ENCODE measurements at regions not wholly inside any gene's neighbourhood (a gene's known extent, or its start where the extent isn't known, plus 50 kb on each side); places are given as distances from the start of the nearest gene placed in this dataset.
"Not testable (repeated sequence)": the region's sequence is repeated elsewhere in the genome, so short reads cannot be mapped to it uniquely, and the experiment has no call there.

- no peak for DNase-seq
Measured at GRCh38 chr4:26048378-26048882, 134.4 kb downstream of the SMIM20 start.

- DNase-seq = no peak
Measured at GRCh38 chr4:26048950-26049349, 134.9 kb downstream of the SMIM20 start.

DNA sequence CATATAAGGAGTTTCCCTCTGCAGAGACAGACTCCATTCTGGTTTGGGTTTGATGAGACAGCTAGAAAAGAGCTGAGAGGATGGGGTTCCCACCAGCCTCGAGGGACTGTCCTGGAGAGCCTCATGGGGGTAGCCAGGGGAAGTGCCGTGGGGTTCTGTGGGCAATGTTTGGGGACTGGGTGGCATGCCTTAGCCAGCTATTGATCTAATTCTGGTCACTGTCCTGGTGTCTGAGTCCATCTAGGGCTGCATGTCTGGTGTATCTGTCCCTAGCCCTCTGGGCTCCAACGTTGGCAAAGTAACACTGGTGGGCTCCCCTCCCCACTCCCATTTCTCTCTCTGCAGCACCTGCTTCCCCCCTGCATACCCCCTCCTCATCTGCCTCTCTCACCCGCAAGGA, 135.4 kb downstream of the SMIM20 start:
- DNase-seq = no peak

- DNase-seq = no peak
Measured at GRCh38 chr4:26050212-26050643, 136.2 kb downstream of the SMIM20 start.

DNA sequence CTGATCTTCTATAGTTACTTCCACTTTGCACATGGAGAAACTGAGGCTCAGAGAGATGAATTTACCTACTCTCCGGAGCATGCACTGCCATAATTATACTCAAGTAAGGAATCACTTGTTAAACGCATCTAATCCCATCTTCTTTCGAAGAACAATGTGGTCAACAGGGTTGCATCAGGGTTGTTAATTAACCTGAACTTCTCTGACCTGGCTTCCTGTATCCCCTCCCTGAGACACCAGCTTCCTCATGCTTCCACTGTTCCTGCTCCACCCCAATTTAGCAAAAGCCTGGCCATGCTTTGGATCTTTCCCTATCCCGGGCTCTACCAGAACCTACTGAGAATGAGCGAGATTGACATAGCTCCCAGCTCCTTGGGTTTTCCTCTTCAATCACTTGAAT, 136.7 kb downstream of the SMIM20 start:
- no peak for DNase-seq

GRCh38 chr4:26051240-26051639, 137.2 kb downstream of the SMIM20 start:
- no peak for DNase-seq

DNA sequence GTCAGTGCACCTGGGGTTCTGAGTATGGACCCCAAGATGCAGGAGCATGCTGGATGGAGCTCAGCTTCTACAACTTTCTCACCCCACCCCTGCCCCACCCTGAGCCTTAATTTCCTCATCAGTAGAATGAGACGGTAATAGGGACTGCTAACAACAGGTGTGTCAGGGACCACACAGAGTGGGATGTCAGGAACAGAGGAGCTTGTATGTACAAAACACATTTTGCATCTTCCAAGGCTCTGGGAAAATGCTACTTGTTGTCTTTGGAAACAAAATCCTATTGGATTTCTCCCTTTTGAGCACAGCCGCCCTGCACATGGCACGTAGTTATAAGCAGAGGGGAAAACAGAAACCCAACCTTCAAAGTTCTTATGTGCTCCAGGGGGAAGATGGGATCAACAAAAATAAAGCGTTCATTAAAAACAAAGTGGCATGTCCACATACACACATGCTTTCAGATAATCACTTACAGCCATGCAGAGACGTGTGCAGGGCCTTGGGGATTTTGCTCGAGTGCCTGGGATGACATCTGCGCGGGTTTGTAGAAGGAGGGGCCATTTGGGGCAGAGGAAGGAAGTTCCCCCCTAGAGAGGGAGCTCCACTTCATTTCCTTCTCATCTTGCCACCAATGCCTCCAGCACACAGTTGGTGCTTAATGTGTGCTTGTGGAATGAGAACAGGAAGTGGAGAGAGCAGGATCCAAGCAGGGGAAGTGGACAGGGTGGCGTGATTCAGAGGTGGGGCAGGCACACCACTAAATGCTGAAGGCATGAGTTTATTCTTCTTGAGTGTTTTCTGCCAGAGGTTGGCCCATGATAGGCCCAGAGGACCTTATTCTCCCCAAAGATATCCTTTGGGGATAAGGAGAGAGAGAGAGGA, 138.9 kb downstream of the SMIM20 start:
- no peak for DNase-seq

DNA sequence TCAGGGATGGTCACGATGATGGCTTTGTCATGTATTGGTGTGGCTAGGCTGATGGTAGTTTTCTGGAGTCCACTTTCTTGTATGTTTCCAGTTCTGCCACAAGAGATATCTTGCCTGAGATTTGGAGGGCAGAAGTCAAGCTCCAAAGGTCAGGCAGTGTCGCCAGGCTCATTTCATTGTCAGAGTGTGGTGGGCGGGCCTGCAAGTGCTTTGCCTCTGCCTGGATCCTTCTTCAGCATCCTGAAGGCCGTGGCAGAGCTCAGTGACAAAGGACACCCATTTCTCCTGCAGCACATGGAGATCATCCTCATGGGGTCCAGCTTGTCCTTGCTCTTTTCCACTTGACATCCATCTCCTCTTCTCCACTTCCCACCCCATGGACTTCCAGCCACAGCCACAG, 139.7 kb downstream of the SMIM20 start:
- no peak for DNase-seq

DNA sequence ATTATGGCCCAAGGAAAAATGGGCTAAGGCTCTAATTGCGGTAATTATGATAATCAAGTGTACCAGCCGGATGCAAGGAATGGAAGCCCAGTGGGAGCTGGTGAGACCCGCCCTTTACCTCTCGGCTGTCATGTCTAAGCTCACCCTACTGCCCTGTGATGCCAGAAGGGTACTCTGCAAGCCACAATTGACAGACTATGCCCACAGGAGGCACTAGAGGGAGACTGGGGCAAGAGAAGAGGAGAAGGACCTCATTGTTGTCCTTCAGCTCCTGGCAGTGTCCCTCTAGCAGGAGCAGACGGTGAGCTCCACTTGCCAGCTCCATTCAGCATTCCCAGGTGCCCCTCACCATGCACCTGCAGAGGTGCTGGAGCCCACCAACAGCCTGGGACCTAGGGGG, 141.8 kb downstream of the SMIM20 start:
- DNase-seq = no peak

GRCh38 chr4:26056406-26056805, 142.4 kb downstream of the SMIM20 start:
- DNase-seq = no peak

DNA sequence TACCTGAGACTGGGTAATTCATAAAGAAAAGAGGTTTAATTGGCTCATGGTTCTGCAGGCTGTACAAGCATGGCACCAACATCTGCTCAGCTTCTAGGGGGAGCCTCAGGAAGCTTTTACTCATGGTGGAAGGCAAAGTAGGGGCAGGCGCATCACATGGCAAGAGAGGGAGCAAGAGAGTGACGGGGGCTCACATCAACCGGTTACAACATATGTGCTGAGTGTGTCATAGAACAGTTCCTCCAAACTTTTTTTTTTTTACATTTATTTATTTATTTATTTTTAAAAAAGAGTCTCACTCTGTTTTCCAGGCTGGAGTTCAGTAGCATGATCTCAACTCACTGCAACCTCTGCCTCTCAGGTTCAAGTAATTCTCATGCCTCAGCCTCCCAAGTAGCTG, 143.8 kb downstream of the SMIM20 start:
- not testable (repeated sequence) for DNase-seq

DNA sequence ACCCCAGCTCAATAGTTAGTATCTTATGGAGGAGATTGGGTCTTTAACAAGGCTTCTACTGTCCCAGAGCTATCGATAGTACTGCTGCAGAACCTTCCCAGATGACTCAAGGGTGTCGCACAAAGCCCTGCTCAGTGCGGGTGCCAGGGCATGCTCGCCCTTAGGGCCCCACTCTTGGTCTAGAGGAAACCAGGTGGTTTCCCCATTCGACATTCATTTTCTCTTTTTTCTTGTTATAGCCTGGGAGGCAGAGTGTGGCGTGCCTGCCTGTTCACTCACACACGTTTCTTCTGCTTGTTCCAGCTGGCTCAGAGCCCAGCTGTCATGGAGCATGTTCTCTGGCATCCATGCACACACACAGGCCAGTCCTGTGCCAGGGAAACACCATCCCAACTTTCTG, 144.5 kb downstream of the SMIM20 start:
- no peak for DNase-seq

DNA sequence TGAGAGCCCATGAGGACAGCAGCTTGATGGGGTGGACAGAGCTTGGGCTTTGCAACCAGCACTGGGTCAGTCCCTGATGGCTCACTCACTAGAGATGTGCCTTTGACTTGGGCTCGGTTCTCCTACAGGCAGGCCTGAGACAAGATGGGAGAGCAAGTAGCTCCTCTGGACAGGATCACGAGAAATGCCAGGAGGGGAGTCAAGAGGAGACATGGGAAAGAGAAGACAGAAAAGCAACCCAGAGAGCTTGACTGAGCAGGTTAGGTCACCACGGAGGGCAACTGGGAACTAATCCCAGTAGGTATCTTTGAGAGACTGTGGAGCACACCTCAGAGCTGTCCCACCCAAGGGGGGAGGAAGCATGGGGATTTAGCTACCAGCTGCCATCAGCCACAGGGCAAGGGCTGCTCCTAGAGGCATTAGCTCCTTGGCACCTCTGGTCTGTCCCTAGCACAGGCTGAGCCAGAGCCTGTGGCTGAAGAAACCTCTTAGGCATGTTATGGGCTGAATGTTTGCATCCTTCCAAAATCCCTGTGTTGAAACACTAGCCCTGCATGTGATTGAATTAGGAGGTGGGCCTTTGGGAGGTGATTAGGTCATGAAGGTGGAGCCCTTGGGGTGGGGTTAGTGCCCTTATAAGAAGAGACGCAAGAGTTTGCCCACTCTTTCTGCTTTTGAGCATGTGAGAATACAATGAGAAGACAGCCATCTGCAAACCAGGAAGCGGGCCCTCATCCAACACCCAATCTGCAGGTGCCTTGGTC, 145.6 kb downstream of the SMIM20 start:
- DNase-seq = no peak

GRCh38 chr4:26060286-26060685, 146.3 kb downstream of the SMIM20 start:
- DNase-seq = no peak

DNA sequence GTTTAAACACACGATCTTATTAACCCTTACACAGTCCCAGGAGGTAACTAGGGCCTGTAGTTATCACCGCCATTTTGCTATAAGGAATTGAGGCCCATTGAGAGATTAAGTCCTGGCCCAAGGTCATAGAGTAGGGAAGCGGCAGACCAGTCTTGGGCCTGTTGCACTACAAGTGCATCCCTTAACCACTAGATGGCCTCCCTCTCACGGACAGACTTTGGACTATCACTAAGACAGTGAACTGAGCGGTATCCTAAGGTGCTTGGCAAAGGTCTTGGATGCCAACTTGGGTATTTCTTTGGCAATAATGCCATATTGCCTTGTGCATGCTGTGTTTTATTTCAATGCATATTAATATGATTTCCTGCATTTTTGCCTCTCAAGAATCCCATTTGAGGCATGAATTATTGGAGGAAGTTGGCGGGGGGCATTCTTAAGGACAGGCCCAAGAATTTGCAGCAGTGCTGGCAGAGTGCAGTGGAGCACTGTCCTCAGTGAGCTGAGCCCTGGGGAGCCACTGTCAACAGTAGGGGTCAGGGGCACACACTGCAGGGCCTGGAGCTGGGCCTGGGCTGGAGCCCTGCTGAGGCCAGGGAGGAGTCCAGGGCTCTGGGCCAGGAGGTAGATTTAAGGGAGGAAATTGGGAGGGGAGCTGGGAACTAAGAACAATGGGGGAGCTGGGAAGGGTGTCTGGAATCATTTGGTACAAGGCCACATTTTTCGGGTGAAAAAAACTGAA, 147.4 kb downstream of the SMIM20 start:
- no peak for DNase-seq

GRCh38 chr4:26062215-26062614, 148.2 kb downstream of the SMIM20 start:
- no peak for DNase-seq

DNA sequence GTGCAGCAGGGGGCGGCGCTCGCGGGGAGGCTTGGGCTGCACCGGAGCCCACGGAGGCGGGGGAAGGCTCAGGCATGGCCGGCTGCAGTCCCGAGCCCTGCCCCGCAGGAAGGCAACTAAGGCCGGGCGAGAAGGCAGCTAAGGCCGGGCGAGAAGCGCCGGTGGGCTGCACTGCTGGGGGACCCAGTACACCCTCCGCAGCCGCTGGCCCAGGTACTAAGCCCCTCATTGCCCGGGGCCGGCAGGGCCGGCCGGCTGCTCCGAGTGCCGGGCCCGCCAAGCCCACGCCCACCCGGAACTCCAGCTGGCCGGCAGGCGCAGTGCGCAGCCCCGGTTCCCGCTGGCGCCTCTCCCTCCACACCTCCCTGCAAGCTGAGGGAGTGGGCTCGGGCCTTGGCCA, 150.0 kb downstream of the SMIM20 start:
- not testable (repeated sequence) for DNase-seq

DNA sequence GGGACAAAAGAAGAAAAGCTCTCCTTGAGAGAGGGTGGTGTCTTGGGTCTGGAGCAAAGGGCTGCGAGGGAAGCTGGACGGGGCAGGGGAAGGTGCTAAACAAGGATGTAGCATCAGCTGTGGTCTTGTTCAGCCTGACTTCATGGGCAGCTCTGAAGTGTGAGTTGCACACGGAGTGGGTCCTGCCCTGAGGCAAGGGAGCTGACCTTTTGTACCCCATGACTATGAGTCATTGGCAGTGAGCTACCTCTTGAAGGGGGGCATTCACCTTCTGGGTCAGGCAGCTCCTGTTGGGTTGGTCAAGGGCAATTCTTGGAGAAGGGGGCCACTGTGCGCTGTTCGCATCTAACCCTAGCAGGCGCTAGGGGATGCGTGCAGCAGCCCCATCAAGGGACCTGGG, 151.8 kb downstream of the SMIM20 start:
- DNase-seq = no peak

GRCh38 chr4:26067035-26067434, 153.0 kb downstream of the SMIM20 start:
- no peak for DNase-seq

DNA sequence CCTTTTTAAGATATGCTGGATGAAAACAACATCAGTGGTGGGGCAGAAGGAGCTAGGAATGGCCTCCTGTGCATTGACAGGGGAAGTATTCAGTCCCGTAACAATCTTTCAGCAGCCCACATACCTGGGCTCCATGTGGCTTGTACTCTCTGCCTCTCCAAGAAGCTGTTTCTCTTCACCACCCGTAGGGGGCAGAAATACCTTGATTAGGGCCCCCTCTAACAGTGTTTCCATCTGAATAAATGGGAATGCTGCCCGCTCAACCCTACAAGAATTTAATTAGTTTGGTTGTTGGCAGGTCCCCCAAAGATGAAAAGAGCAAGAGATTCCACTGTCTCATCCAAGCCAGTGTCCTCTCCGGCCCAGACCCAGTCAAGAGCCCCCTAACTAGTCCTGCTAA, 155.2 kb downstream of the SMIM20 start:
- DNase-seq = no peak

DNA sequence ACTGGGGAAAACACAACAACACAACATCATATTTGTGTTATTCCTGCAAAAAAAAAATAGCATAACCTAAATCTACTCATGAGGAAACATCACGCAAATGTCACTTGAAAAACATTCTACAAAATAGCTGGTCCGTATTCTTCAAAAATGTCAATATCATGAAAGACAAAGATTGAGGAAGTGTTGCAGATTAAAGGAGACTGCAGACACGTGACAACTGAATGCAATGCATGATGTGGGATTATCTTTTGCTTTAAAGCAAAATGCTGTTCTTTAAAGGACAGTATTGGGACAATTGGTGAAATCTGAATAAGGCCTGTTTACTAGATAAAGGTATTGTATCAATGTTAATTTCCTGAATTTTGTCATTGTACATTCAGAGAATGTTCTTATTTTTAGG, 157.7 kb downstream of the SMIM20 start:
- DNase-seq = no peak

GRCh38 chr4:26073886-26074560, 160.0 kb downstream of the SMIM20 start:
- no peak for DNase-seq

All from stimulated activated naive CD4-positive, alpha-beta T cell (primary cell).